Fibroblast of upper back skin (primary cell): ENCODE measurements at regions not wholly inside any gene's neighbourhood (a gene's known extent, or its start where the extent isn't known, plus 50 kb on each side); places are given as distances from the start of the nearest gene placed in this dataset.

ENCODE experiments used
- DNase-seq: peaks from one replicate; pipeline ENCODE4 v3.0.0-alpha.2; 2013

DNA sequence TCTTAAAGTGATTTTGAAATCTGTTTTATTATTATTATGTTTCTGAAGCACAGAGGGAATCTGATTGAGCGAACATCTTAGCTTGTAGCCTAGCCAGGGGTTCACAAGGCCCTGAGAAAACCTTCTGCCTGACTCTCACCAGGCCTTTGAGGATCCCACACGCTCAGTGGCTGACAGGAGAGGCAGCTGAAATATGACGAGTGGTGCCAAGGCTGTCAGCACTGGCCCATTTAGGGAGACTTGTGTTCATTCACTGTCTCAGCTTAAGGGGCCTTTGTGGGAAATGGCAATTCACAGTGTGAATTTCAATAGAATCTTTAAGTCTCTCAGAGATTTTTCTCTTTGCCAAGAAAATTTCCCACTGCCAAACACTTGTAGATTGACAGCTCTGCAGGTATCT lies 770.9 kb downstream of the TUSC7 start:
- DNase-seq = no peak

DNA sequence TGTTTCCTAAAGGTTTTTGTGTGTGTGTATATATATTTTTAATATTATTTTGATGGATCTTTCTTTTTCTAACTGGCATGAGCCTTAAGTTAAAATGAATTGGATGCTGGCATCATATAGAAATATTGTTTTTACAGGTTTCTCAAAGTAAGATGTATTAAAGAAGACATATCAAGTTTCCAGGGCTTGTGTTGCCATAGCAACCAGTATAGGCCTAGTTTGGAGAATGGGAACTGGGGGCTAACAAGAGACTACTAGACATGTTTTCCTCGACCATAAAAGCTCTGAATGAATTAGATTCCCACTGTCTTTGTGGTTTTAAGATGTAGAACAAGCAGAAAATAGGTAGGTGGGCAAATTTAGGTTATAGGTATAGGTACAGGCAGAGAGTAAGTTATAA lies 771.4 kb downstream of the TUSC7 start:
- no peak for DNase-seq

DNA sequence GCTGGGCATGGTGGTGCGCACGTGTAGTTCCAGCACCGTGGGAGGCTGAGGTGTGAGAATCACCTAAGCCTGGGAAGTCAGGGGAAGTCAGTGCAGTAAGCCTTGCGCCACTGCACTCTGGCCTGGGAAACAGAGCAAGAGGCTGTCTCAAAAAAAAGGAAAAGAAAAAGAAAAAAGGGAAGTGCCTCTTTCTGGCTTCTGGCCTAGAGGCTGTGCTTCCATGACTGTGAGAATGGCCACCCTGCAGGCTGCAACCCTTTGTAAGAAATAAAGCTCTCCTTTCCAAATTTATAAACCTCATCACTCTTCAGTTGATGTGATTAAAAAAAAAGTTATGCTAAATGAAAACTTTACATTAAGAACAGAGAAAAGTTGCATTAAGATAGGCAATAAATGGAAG lies 774.3 kb downstream of the TUSC7 start:
- no peak for DNase-seq

DNA sequence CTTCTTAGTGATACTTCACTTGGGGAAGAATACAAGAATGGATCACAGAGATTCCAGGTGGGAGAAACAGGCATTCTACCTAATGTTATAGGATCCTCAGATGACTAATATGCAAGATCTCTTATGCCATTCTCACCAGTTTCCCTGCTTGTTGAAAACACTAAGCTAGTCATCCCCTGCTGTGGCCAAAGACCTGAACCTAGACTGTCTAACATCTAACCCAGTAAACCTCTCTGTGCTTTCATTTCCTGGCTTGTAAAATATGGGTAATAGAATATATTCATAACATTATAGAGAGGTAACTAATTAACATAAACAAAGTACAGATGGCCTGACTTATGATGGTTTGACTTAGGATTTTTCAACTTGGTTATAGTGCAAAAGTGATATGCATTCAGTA lies 776.3 kb downstream of the TUSC7 start:
- DNase-seq = no peak

DNA sequence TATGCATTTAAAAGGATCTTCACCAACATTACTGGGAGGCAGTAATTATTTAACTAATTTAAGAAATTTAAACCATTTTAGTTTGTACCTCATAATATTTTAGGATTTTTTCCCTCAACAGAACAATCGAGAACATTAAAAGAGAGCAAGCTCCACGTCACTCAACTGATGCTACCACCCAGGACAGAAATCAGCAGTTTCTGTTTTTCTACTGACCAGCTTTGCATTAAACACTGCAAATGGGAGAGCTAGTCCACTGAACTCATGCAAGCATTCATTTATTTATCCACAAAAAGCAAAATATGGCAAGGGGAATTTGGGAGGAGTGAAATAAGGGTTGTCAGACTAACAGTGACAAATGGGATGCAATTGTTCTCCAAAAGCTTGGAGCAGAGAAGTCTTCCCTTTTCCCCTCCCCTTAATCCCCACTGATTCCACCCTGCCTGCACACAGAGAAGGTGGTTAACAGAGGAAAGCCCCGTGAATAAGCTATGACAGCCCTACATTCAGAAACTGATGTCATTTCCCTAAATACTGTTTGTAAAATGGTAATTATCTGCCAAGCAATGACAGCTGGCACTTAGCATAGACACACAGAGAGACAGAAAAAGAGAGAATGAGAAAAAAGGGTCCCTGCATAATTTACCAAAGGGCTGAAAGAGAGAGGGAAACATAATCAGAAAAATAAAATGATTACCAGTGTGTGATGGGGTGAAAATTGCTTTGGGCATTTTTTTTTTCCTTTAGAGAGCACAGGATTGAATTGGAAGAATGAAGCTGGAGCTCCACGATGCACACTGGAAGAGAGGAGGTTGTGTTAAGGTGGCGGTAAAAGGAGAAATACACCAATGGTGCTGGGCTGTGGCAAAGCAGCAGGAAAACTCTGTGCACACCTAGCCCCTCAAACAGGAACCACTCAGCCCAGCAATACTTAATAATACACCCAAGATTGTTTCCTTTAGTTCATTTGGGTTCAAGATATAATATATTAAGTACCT lies 777.4 kb downstream of the TUSC7 start:
- DNase-seq = no peak

DNA sequence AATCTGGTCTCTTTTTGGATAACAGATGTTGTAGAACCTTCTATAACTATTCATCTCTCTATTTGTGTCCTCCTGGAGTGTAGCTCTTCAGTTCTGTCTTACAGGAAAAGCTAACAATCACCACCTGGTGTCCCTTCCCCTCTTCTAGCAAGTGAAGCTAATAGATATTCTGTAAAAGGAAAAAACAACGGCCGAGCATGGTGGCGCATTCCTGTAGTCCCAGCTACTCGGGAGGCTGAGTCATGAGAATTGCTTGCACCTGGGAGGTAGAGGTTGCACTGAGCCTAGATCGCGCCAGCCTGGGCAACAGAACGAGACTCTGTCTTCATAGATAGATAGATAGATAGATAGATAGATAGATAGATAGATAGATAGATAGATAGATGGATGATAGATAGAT lies 779.4 kb downstream of the TUSC7 start:
- no peak for DNase-seq

DNA sequence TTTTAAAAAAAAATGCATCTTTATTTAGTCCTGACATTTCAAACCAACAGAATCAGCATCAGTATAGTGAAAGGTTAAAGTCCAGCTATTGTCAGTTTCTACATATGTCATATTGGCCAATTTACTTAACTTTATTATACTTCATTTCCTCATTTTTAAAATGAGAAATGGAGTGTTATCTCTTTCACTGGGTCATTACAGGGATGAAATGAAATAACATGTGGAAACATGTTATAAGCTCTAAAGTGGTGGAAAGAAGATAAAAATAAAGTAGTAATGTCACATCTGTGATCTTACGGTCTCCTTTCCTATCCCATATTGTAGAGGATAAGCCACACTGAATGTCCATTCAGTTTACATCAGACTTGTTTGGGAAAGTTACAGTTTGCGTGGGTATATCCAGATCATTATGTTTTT lies 780.1 kb downstream of the TUSC7 start:
- DNase-seq = no peak

DNA sequence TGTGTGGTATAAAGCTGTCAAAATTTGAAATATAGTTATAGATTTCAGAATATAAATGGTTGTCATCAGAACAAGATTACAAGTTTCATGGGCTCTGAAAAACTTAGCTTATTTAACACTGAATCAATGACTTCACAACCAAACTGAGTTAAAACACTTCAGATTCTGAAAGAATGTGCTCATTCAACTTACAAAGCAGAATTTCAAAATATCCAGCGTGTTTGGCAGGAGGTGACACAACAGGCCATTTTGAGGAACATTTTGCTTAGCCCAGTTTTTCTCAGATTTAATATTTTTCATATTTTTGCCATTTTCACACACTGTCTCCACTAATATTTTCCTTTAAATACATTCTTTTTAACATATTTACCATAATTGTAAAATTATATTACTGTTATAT lies 781.1 kb downstream of the TUSC7 start:
- no peak for DNase-seq

DNA sequence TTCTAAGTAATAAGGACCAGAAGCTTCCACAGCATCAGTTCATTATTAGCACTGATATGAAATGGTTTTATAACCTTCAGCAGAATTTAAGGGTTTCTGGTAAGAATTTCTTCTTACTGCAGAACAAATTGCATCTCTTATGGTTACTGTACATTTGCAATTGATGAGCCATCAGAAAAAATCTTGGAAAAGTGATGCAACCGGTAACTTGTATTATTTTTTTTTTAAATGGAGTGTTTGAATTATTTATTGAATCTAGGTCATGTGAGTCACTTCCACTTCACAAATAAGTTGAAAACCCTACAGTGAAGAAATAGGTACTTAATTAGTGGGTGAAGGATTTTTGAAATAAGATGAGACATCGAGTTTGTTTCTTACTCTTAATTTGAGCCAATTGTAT lies 786.0 kb downstream of the TUSC7 start:
- DNase-seq = peak; percentile 53

DNA sequence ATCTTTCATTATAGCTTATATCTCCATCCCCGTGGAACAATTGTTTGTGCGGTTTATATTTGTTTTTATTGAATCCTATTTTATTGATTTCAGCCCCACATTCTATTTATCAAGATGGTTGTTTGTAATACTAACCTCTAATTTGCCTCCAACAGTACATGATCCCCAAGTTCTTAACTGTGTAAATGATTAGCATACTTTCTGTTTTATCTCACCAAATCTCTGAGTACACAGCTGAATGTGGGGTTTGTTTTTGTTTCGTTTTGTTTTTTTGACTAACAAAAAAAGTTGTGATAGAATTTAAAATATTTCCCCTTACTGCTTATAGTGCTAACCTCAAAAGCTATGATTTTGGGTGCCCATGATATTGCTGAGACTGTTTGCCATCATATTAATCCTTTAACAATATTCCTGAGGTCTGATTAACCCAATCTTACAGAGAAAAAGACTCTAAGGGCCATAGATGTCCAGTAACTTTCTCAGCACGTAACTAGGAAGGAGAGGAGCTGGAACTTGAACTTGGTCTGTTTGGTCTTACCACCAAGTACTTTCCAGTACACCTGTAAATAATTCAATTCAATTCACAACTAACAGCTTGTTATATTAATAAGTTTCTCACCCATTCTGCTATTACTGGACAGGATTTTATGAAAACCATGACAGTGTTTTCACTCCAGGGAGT lies 789.8 kb downstream of the TUSC7 start:
- DNase-seq = no peak

DNA sequence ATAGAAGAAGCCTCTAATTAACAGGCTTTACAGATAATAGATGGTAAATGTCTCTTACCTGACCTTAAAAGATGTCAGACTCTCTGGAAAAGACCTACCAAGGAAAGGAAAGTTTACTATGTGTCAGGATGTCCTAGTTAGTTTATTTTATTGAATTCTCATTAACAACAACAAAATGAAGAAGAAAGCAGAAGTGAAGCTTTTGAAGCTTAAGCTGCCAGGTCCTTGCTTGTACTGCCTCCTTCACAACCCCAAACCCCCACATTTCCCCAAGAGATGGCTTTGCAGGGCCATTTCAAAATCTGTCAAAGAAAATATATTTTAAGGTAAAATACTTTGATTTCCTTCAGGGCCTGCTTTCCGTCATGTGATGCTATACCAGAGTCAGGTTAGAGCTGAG lies 798.4 kb downstream of the TUSC7 start:
- DNase-seq = no peak

DNA sequence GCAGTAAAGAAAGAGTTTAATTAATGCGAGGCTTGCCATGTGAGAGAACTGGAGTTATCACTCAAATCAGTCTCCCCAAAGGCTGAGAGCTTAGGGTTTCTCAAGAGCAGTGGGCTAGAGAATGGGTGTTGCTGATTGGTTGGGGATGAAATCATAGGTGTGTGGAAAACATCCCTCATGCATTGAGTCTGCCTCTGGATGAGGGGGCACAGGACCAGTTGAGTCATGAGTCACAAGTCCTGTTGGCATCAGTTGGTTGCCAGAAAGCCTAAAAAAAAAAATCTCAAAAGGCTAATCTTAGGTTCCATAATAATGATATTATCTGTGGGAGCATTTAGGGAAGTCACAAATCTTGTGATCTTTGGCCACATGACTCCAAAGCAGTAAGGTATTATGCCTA lies 800.3 kb downstream of the TUSC7 start:
- DNase-seq = no peak

DNA sequence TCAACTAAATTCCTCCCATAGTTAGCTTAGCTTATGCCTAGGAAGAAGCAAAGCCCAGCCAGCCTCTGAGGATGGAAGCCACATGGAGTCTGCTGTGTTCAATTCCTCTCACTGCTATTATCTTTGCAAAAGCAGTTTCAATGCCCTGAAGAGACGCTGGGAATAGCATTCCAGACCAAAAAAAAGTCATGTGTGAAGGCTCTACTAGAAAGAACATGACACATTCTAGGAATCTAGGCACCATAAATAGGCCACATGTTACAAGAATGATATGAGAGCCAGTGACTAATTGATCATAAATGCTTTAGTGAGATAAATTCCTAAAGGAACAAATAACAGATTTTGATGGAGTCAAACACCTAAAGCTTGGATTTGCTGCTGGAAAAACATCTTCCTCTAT lies 800.8 kb downstream of the TUSC7 start:
- peak; percentile 82 for DNase-seq

DNA sequence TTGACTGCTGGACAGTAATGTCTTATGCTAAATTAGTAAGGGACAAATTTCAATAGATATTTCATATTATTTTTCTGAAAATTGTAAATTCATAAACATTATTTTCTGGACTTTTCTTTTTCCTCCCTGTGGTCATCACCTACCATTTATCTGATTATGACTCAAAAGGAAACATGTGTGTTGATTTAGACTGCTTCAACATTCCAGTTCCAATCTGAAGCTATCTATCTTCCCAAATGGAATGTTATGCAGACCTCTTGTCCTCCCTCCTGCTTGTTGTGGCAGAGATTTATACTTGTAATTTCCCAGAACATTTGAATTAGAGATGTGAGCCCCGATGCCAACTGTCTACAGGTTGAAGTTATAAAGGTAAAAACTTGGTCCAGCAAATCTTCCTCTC lies 803.4 kb downstream of the TUSC7 start:
- peak; percentile 73 for DNase-seq

DNA sequence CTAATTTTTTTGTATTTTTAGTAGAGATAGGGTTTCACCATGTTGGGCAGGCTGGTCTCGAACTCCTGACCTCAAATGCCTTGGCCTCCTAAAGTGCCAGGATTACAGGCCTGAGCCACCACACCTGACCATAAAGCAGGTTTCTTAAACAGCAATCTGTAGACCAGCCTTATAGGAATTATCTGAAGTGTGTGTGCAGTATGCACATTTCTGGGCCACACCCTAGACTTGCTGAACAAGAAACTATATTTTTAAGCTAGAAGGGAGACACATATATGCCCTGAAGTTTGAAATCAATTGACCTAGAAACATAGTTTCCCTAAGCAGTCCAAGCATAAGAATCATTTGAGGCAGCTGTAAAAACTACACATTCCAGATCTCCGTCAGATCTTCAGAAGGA lies 805.7 kb downstream of the TUSC7 start:
- DNase-seq = peak; percentile 39

DNA sequence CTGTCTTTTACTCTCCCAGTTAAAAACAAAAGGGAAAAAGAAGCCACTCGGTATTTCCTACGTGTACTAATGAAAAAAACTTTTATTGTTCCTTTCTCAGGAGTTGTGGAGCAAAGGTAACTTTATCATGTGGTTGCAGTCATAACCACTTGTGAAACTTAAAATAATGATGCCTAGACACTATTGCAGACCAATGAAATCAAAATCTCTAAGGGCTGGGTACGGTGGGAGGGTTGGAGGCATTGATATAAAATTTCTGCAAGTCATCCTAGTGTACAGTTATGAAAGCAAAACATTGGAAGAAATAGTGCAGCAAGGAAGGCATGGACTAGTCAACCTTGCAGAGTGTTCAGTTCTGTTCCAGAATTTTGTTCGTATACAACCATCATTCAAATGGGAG lies 808.8 kb downstream of the TUSC7 start:
- no peak for DNase-seq

DNA sequence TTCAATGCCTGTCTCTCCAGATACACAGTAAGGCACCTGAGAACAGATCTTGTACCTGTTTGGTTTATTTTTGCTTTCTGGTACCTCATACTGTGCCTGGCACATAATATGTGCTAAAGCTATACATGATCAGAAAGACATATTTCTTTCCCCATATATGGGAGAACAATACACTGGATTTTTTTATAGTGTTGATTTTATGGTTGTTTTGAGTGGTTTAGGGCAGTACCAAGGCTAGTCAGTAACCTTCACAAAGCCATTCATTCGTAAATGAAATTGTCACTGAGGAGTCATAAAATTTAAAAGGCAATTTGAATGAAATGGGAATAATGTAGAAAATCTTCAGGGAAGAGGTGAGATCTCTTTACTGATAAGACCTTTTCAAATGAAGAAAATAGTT lies 810.2 kb downstream of the TUSC7 start:
- DNase-seq = no peak

DNA sequence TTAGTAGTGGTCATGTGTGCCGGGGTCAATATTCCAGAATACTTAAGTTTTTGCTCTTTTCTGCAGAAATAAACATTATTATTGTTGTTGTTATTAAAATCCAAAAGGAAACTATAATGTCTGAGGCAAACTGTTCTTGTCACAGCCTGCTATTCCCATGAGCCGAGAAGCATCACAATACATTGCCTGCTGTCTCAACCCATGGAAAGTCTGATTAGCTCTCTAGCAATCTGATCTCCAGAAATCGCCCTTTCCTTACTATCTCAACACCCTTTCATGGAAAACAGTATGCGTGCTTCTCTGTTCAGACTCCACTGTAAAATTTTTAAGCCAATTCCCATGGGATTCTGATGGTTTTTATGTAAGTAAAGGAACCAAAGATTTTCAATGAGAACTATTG lies 811.0 kb downstream of the TUSC7 start:
- DNase-seq = no peak

DNA sequence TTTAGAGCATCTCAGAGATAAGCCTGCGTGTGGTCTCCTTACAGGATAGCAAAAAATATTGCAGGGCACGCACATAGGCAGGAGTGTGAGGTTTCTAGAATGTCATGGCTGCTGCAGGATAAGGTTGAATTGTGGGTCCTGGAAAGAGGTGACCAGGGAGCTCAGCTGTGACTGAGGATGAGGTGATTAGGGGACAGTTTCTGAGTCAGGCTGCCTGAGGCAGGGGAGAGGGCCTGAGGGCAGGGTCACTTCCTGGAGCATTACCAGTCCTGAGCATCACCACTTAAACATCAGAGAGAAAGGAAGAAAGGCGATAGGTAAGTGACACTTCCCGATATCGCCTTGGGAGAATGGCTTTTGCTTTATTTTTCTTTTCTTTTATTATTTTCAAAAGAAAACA lies 813.8 kb downstream of the TUSC7 start:
- DNase-seq = no peak

DNA sequence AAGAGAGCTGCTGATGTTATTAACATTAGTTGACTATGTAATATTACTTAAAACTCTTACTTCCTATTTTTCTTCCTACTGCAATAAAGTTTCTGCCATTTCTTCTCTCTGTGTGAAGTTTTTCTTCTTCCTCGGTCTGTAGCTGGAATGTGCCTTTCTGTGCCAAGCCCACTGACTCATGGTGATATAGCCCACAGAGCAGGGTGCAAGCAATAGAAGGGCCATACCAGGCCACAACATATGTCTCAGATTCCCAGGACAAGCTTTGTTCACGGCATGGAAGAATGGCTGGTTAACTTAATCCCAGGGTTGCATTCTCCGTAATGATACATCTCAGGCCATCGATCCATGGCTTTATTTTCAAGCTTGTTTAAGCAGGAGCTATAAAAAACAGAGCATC lies 815.3 kb downstream of the TUSC7 start:
- peak; percentile 87 for DNase-seq

DNA sequence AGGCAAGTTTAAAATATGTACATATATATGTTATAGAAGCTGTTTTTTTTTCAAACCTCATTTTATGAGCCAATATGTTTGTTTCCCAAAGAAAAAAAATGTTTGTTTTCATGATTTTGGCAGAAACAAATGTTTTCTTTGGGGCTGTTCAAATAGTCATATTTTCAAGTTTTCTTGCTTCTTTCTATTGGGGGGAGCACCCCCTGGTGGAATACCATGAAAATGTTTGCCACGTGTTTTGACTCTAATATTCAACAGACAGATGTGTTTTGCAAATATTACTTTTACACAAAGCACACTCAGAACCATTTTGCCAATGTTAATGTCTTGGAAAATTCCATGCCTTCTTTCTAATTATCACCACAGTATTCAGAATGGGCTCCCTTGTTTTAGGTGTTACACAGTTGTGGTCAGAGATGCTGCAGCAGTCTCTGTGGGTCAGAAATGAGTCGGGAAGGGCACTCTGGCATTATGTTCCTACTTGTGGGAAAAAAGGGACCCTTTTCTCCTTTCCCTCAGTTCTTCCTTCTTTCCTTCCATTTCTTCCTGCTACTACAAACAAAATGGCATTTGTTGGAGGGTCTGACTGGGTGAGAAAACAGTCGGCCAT lies 817.0 kb downstream of the TUSC7 start:
- DNase-seq = peak; percentile 51

DNA sequence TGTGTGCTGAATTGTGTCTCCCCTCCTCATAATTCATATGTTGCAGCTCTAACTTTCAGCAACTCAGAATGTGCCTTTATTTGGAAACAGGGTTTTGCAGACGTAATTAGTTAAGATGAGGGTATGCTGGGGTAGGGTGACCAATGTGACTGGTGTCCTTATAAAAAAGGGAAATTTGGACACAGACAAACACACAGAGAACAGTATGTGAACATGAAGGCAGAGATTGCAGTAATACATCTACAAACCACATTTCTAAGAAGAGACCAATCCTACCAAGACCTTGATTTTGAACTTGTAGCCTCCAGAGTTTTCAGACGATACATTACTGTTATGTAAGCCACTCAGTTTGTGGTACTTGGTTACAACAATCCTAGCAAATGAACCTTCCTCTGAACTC lies 817.8 kb downstream of the TUSC7 start:
- DNase-seq = no peak

DNA sequence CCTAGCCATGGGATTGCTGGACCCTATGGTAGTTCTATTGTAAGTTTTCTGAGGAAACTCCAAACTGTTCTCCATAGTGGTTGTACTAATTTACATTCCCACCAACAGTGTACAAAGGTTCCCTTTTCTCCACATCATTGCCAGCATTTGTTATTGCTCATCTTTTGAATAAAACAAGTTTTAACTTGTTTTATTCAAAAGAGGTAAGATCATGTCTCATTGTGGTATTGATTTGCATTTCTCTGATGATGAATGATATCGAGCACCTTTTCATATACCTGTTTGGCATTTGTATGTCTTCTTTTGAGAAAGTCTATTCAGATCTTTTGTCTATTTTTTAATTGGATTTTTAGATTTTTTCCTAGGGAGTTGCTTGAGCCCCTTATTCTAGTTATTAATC lies 819.1 kb downstream of the TUSC7 start:
- no peak for DNase-seq
